Activated naive CD8-positive, alpha-beta T cell treated with anti-CD3 and anti-CD28 coated beads, Interleukin-2, amount 50 U/mL, for 24 hours (primary cell): ENCODE measurements at regions not wholly inside any gene's neighbourhood (a gene's known extent, or its start where the extent isn't known, plus 50 kb on each side); places are given as distances from the start of the nearest gene placed in this dataset.
A peak's percentile ranks its signal among the peaks of the same experiment; 100 is the strongest.

Experiments used
- ATAC-seq: fragments of 150-1000 bp; cut with Tn5 transposase; one replicate; pipeline ENCODE4 v1.10.0; 2021
- DNase-seq: peaks from one replicate; pipeline ENCODE4 v3.0.0; 2021
- H3K27ac Mint-ChIP-seq: one replicate; pipeline ENCODE4 v1.8.0; 2021; ENCODE audit warnings: mild to moderate bottlenecking, mixed read lengths
- H3K27me3 Mint-ChIP-seq: one replicate; pipeline ENCODE4 v1.8.0; 2021; ENCODE audit warnings: mixed read lengths
- H3K36me3 Mint-ChIP-seq: one replicate; pipeline ENCODE4 v1.8.0; 2021; ENCODE audit warnings: low read depth, mixed read lengths
- H3K4me1 Mint-ChIP-seq: one replicate; pipeline ENCODE4 v1.8.0; 2021; ENCODE audit warnings: mixed read lengths
- H3K4me3 Mint-ChIP-seq: one replicate; pipeline ENCODE4 v1.8.0; 2021; ENCODE audit warnings: mild to moderate bottlenecking, moderate library complexity, mixed read lengths
- H3K9me3 Mint-ChIP-seq: one replicate; pipeline ENCODE4 v1.8.0; 2021; ENCODE audit warnings: mixed read lengths

DNA sequence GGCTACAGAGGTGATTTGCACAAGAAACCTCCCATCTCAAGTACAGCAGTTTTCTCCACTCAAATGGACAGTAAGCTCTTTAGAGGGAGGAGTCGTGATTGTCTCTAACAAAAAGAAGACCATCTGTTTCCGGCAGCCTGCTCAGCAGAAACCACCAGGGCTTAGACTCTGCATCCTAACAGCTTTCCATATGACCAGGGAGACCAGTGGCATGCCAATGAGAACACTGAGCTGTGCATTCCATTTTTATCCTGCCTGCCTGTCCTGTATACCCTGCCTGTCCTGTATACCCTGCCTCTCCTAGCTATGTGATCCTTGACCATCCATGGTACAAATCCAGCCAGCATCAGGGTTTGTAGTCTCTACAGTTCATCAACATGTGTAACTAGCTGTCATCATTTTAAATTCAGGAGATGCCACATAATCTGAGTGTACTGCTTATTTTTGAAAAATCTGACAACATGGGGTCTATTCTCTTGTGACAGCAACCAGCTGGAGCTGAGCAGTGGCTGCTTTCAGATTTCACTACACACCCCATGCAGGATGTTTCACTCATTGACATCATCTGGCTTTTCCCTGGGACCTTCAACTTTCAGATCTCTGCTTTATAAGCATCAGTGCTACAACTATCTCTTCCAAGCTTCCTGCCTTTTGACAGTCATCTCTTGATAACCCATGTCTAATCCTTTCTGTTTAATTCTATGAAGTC, 50.5 kb upstream of the POU2AF2 start:
- H3K27ac Mint-ChIP-seq: no peak overlapping the region
- DNase-seq (no peak), ATAC-seq (no peak)
- H3K9me3 Mint-ChIP-seq: no peaks in the 10 kb centered on the region
- no peak overlapping the region for H3K4me3 Mint-ChIP-seq
- H3K27me3 Mint-ChIP-seq: peaks cover 1% of the 10 kb centered on the region
- no peaks in the 10 kb centered on the region for H3K36me3 Mint-ChIP-seq
- no peaks in the 10 kb centered on the region for H3K4me1 Mint-ChIP-seq

- Mint-ChIP-seq H3K36me3 (no peaks in the 10 kb centered on the region), H3K27me3 (peaks cover 1% of the 10 kb centered on the region), H3K27ac (no peak overlapping the region), H3K4me3 (no peak overlapping the region), H3K4me1 (no peaks in the 10 kb centered on the region), H3K9me3 (no peaks in the 10 kb centered on the region)
- ATAC-seq (no peak), DNase-seq (no peak)
Observed at GRCh38 chr11:111193924-111194490, 51.5 kb upstream of the POU2AF2 start.

- Mint-ChIP-seq H3K27me3 (peaks cover 6% of the 10 kb centered on the region), H3K4me1 (peaks cover 8% of the 10 kb centered on the region), H3K9me3 (no peaks in the 10 kb centered on the region), H3K36me3 (no peaks in the 10 kb centered on the region), H3K27ac (no peak overlapping the region), H3K4me3 (no peak overlapping the region)
- DNase-seq: no peak
- ATAC-seq: no peak
Observed at GRCh38 chr11:111189466-111189865, 56.1 kb upstream of the POU2AF2 start.

DNA sequence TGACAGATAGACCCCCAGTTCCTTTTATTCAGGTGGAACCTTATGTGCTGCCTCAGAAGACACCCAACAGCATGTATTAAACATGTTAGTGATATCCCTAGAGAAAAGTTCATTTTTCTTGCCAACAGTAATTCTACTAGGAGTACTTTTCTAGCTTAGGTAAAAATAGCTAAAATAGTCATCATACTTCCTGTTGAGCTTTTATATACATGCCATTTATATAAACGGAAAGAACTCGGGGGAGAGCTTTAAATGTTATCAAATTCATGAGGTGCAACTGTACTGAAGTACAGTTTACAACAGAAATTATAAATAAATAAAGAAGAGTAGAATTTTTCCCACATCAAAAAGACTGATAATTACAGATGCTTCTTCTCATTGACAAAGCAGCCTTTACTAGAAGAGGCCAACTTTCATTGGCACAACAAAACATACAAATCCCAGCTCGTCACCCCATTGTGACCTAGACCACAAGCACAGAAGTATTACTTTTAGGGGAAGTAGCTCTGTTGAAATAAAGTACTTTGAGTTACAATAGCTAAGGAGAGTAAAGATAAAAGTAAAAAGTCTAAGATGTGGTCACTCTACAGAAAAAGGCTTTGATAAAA, 59.1 kb upstream of the POU2AF2 start:
- Mint-ChIP-seq H3K27me3 (peaks cover 5% of the 10 kb centered on the region), H3K27ac (no peak overlapping the region), H3K4me1 (peaks cover 8% of the 10 kb centered on the region), H3K4me3 (no peak overlapping the region), H3K36me3 (no peaks in the 10 kb centered on the region), H3K9me3 (no peaks in the 10 kb centered on the region)
- no peak for DNase-seq
- ATAC-seq: no peak

- peaks cover 5% of the 10 kb centered on the region for H3K27me3 Mint-ChIP-seq
- no peaks in the 10 kb centered on the region for H3K9me3 Mint-ChIP-seq
- ATAC-seq (no peak), DNase-seq (no peak)
- H3K4me1 Mint-ChIP-seq: peaks cover 8% of the 10 kb centered on the region
- no peak overlapping the region for H3K4me3 Mint-ChIP-seq
- peak overlapping the region; percentile 2 for H3K27ac Mint-ChIP-seq
- no peaks in the 10 kb centered on the region for H3K36me3 Mint-ChIP-seq
Observed at GRCh38 chr11:111185266-111185665, 60.3 kb upstream of the POU2AF2 start.

DNA sequence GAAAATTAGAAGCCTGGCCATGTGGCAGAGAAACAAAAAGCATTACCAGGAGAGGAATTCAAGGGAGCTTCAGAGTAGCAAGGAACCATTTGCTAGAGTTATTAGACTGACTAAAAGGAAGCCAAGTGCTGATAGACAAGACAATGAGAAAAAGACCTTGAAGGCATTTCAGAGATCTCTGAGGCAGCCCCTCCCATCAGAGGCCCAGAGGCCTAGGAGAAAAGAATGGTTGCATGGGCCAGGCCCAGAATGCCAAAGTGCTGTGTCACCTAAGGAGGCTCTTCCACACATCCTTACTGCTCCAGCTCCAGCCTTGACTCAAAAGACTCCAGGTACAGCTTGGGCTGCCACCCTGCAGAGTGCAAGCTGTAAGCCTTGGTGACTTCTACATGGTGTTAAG, 61.8 kb upstream of the POU2AF2 start:
- Mint-ChIP-seq H3K4me3 (no peak overlapping the region), H3K4me1 (peaks cover 8% of the 10 kb centered on the region), H3K27ac (no peak overlapping the region), H3K9me3 (no peaks in the 10 kb centered on the region), H3K36me3 (no peaks in the 10 kb centered on the region), H3K27me3 (peaks cover 4% of the 10 kb centered on the region)
- ATAC-seq: no peak
- DNase-seq: no peak

DNA sequence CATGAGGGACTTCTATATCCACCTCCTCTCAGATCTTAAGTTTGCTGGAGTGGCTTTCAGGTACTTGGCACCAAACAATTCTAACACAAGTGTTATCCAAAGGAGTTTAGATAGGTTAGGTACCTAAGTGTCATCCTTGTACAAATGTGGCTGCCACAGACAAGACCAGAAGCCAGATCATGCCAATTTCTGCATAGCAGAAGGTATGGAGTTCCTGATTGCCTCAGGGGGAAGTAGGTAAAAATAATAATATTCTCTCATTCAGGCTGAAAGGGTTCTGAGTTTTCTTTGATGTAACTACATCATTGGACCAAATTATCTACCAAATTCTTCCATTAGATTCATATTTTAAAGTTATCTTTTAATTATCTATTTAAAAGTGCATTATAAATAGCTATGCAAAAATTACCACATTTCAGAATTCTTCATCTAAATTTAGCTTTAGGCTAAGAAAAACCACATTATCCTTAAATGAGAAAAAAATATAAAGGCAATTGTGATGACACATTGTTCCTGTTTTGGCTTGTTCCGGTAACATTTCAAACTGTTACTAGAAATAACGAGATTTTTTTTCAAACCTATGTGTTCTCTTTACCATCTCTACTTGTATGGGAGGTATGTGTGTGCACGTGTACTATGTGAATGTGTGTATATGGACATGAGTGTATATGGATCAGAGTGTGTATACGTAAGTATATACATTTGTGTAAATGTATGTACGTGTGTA, 66.2 kb upstream of the POU2AF2 start:
- H3K4me1 Mint-ChIP-seq: peaks cover 5% of the 10 kb centered on the region

GRCh38 chr11:111177037-111177871, 68.3 kb upstream of the POU2AF2 start:
- H3K9me3 Mint-ChIP-seq: no peaks in the 10 kb centered on the region
- peaks cover 5% of the 10 kb centered on the region for H3K4me1 Mint-ChIP-seq
- ATAC-seq: peak; percentile 46
- H3K27ac Mint-ChIP-seq: no peak overlapping the region
- H3K27me3 Mint-ChIP-seq: no peaks in the 10 kb centered on the region
- H3K36me3 Mint-ChIP-seq: no peaks in the 10 kb centered on the region
- H3K4me3 Mint-ChIP-seq: no peak overlapping the region
- no peak for DNase-seq

More for the DNA sequence above, 66.2 kb upstream of the POU2AF2 start:
- H3K4me3 Mint-ChIP-seq: no peak overlapping the region
- ATAC-seq (no peak), DNase-seq (no peak)
- H3K27ac Mint-ChIP-seq: no peak overlapping the region
- H3K27me3 Mint-ChIP-seq: no peaks in the 10 kb centered on the region
- H3K9me3 Mint-ChIP-seq: no peaks in the 10 kb centered on the region
- no peaks in the 10 kb centered on the region for H3K36me3 Mint-ChIP-seq

- H3K4me1 Mint-ChIP-seq: peaks cover 5% of the 10 kb centered on the region
- H3K27ac Mint-ChIP-seq: no peak overlapping the region
Observed at GRCh38 chr11:111176603-111177002, 68.9 kb upstream of the POU2AF2 start.

GRCh38 chr11:111173221-111173620, 72.3 kb upstream of the POU2AF2 start:
- no peak overlapping the region for H3K27ac Mint-ChIP-seq
- peaks cover 5% of the 10 kb centered on the region for H3K4me1 Mint-ChIP-seq
- no peaks in the 10 kb centered on the region for H3K36me3 Mint-ChIP-seq
- H3K9me3 Mint-ChIP-seq: no peaks in the 10 kb centered on the region
- no peak overlapping the region for H3K4me3 Mint-ChIP-seq
- DNase-seq (no peak), ATAC-seq (no peak)
- no peaks in the 10 kb centered on the region for H3K27me3 Mint-ChIP-seq

More at GRCh38 chr11:111176603-111177002, 68.9 kb upstream of the POU2AF2 start:
- H3K27me3 Mint-ChIP-seq: no peaks in the 10 kb centered on the region
- H3K9me3 Mint-ChIP-seq: no peaks in the 10 kb centered on the region
- H3K4me3 Mint-ChIP-seq: no peak overlapping the region
- DNase-seq: no peak
- ATAC-seq: no peak
- H3K36me3 Mint-ChIP-seq: no peaks in the 10 kb centered on the region

- Mint-ChIP-seq H3K4me3 (no peak overlapping the region), H3K9me3 (no peaks in the 10 kb centered on the region), H3K4me1 (peaks cover 5% of the 10 kb centered on the region), H3K27ac (no peak overlapping the region), H3K27me3 (no peaks in the 10 kb centered on the region), H3K36me3 (no peaks in the 10 kb centered on the region)
- no peak for ATAC-seq
- DNase-seq: no peak
Observed at GRCh38 chr11:111172321-111172862, 73.1 kb upstream of the POU2AF2 start.

GRCh38 chr11:111170761-111171379, 74.7 kb upstream of the POU2AF2 start:
- ATAC-seq (no peak), DNase-seq (no peak)
- Mint-ChIP-seq H3K4me1 (no peaks in the 10 kb centered on the region), H3K27ac (no peak overlapping the region), H3K27me3 (no peaks in the 10 kb centered on the region), H3K36me3 (no peaks in the 10 kb centered on the region), H3K4me3 (no peak overlapping the region), H3K9me3 (no peaks in the 10 kb centered on the region)

DNA sequence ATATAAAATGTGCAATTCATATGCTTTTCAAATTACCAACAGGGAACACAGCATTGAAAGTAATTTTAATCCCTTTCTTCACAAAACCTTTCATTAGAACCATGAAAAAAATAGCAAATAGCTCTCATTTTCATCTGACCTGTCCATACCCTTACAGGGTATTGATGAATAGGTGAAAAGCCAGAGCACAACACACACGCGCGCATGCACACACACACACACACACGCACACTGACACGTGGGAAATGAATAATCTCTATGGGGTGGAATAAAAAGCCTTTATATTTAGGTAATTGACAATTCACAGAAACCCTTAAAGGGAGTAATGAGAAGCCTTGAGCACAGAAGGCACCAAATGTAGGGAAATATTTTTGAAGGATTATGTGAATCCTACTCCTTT, 76.2 kb upstream of the POU2AF2 start:
- Mint-ChIP-seq H3K27ac (no peak overlapping the region), H3K36me3 (no peaks in the 10 kb centered on the region), H3K27me3 (no peaks in the 10 kb centered on the region), H3K4me3 (no peak overlapping the region), H3K9me3 (no peaks in the 10 kb centered on the region), H3K4me1 (no peaks in the 10 kb centered on the region)
- no peak for DNase-seq
- ATAC-seq: no peak

GRCh38 chr11:111168871-111169270, 76.7 kb upstream of the POU2AF2 start:
- Mint-ChIP-seq H3K27ac (no peak overlapping the region), H3K9me3 (no peaks in the 10 kb centered on the region), H3K4me1 (no peaks in the 10 kb centered on the region), H3K27me3 (peaks cover 2% of the 10 kb centered on the region), H3K36me3 (no peaks in the 10 kb centered on the region), H3K4me3 (no peak overlapping the region)
- DNase-seq (no peak), ATAC-seq (no peak)
